ENCODE measurements at regions not wholly inside any gene's neighbourhood (a gene's known extent, or its start where the extent isn't known, plus 50 kb on each side); places are given as distances from the start of the nearest gene placed in this dataset.

- H3K9me3 ChIP-seq (replicated peaks; ENCODE audit: control insufficient read depth, insufficient read depth, low read length), result no peaks in the 10 kb centered on the region; the same call in 2 of the 3 replicates
- no peak overlapping the region for H3K4me3 ChIP-seq
- H3K27me3 ChIP-seq (replicated peaks in 1 of 2; ENCODE audit: control insufficient read depth in 2 of 2, insufficient read depth in 2 of 2, low read length in 1 of 2), result peaks cover 0 to 3% of the 10 kb centered on the region in 2 experiments
- FAIRE-seq (no peak), DNase-seq (ENCODE audit: low read depth, low spot score) (no peak), ATAC-seq (no peak)
- no peaks in the 10 kb centered on the region for H3K79me2 ChIP-seq (ENCODE audit: control insufficient read depth, insufficient read depth, low read length)
- in situ Hi-C loops (cut with MboI), result no loop called here
- no peaks in the 10 kb centered on the region for H3K4me1 ChIP-seq (ENCODE audit: control insufficient read depth, insufficient read depth, low read length)
- TF ChIP-seq FOS (IDR thresholded peaks at IDR 0.05; ENCODE audit: borderline replicate concordance, extremely low read depth, insufficient read length) (no peak), ZNF274 (IDR thresholded peaks at IDR 0.05; ENCODE audit: insufficient read depth, insufficient read length) (no peak), MEF2B (IDR thresholded peaks at IDR 0.05; ENCODE audit: partially characterized antibody, poor library complexity, severe bottlenecking) (no peak), WRNIP1 (IDR thresholded peaks at IDR 0.05; ENCODE audit: borderline replicate concordance, low read depth, low read length) (no peak)
- ChIA-PET POLR2A (no interaction called here), SMC1A (ENCODE audit: uncharacterized antibody, unreplicated experiment) (no interaction called here), CTCF (no interaction called here), RAD21 (ENCODE audit: unreplicated experiment) (no interaction called here)
- no peak overlapping the region for H2AFZ ChIP-seq (ENCODE audit: control insufficient read depth, low read depth, low read length)
- no peak overlapping the region for H3K27ac ChIP-seq (ENCODE audit: control insufficient read depth, insufficient read depth)
- BruUV-seq (replicated peaks), result no TSS peak
- WGBS (ENCODE audit: insufficient coverage, insufficient replicate concordance, low lambda C conversion rate, missing lambda C conversion rate), result 32% methylated on average over 7 of the region's 7 CpGs
- H4K20me1 ChIP-seq (ENCODE audit: control insufficient read depth, insufficient read depth), result no peaks in the 10 kb centered on the region
- H3K36me3 ChIP-seq (ENCODE audit: control insufficient read depth in 2 of 2, insufficient read depth in 2 of 2, low read length in 1 of 2), result no peaks in the 10 kb centered on the region
- no peak overlapping the region for H3K9ac ChIP-seq (ENCODE audit: control insufficient read depth, insufficient read depth, low read length)
- intact Hi-C loops (cut with micrococcal nuclease; ENCODE audit: unreplicated experiment), result no loop called here
- H3K4me2 ChIP-seq (ENCODE audit: control insufficient read depth, insufficient read depth), result no peak overlapping the region
These were observed 594.9 kb upstream of the CFAP20DC start for GRCh38 chr3:59644479-59645402.

- Histone ChIP-seq H3K4me2 (ENCODE audit: control insufficient read depth, insufficient read depth) (no peak overlapping the region), H3K9me3 (replicated peaks; ENCODE audit: control insufficient read depth, insufficient read depth, low read length) (no peaks in the 10 kb centered on the region), H2AFZ (ENCODE audit: control insufficient read depth, low read depth, low read length) (no peak overlapping the region), H3K4me3 (no peak overlapping the region), H4K20me1 (ENCODE audit: control insufficient read depth, insufficient read depth) (no peaks in the 10 kb centered on the region), H3K4me1 (ENCODE audit: control insufficient read depth, insufficient read depth, low read length) (no peaks in the 10 kb centered on the region), H3K27ac (ENCODE audit: control insufficient read depth, insufficient read depth) (no peak overlapping the region), H3K36me3 (ENCODE audit: control insufficient read depth in 2 of 2, insufficient read depth in 2 of 2, low read length in 1 of 2) (no peaks in the 10 kb centered on the region), H3K79me2 (ENCODE audit: control insufficient read depth, insufficient read depth, low read length) (no peaks in the 10 kb centered on the region), H3K9ac (ENCODE audit: control insufficient read depth, insufficient read depth, low read length) (no peak overlapping the region), H3K27me3 (replicated peaks in 1 of 2; ENCODE audit: control insufficient read depth in 2 of 2, insufficient read depth in 2 of 2, low read length in 1 of 2) (peaks cover 0 to 3% of the 10 kb centered on the region in 2 experiments)
- 23% methylated on average over 7 of the region's 7 CpGs for WGBS (ENCODE audit: insufficient coverage, insufficient replicate concordance, low lambda C conversion rate, missing lambda C conversion rate)
- ChIA-PET SMC1A (ENCODE audit: uncharacterized antibody, unreplicated experiment) (interaction anchor here (0.6 to 1.0 kb wide), 2 partner anchors 11 to 54 kb away, joined by 3 read pairs; no protein-coding TSS in a partner anchor), POLR2A (no interaction called here), CTCF (interaction anchor here (0.8 kb wide), 1 partner anchor 216 kb away, joined by 3 read pairs; no protein-coding TSS in a partner anchor), RAD21 (ENCODE audit: unreplicated experiment) (no interaction called here)
- BruUV-seq (replicated peaks), result no TSS peak
- in situ Hi-C loops (cut with MboI) (no loop called here), intact Hi-C loops (cut with micrococcal nuclease; ENCODE audit: unreplicated experiment) (no loop called here)
- TF ChIP-seq ZNF217 (IDR thresholded peaks at IDR 0.05) (no peak), TARDBP (IDR thresholded peaks at IDR 0.05; ENCODE audit: borderline replicate concordance) (no peak), RB1 (IDR thresholded peaks at IDR 0.05; ENCODE audit: borderline replicate concordance) (no peak), EZH2 (IDR thresholded peaks at IDR 0.05; ENCODE audit: borderline replicate concordance, control insufficient read depth, low read depth, low read length) (no peak)
- ATAC-seq (no peak), FAIRE-seq (no peak), DNase-seq (ENCODE audit: low read depth, low spot score) (no peak)
These were observed 591.5 kb upstream of the CFAP20DC start for GRCh38 chr3:59641169-59641899.
